Lung microvascular endothelial cell (primary cell): ENCODE measurements at regions not wholly inside any gene's neighbourhood (a gene's known extent, or its start where the extent isn't known, plus 50 kb on each side); places are given as distances from the start of the nearest gene placed in this dataset.

Experiments used
- DNase-seq, 2 donors: peaks; one replicate each; pipeline versions ENCODE4 v3.0.0 to v3.0.0-alpha.2; 2010; ENCODE audit warnings: low read depth in 2 of 2

GRCh38 chr21:32184065-32184464, 94.8 kb downstream of the MIS18A start:
- no peak for DNase-seq

- no peak for DNase-seq
These were observed 95.5 kb downstream of the MIS18A start for GRCh38 chr21:32183396-32183795.

GRCh38 chr21:32182449-32182848, 96.4 kb downstream of the MIS18A start:
- DNase-seq, result no peak

- DNase-seq, result no peak
These were observed 97.4 kb downstream of the MIS18A start for GRCh38 chr21:32181457-32181856.

- DNase-seq, result no peak
These were observed 104.0 kb downstream of the MIS18A start for GRCh38 chr21:32174819-32175218.

- DNase-seq, result peak in 1 of 2 donors; percentile 64
These were observed 105.6 kb downstream of the MIS18A start for GRCh38 chr21:32173121-32173724.

GRCh38 chr21:32172106-32172505, 106.7 kb downstream of the MIS18A start:
- DNase-seq, result peak in 1 of 2 donors; percentile 88

GRCh38 chr21:32167513-32167912, 111.3 kb downstream of the MIS18A start:
- no peak for DNase-seq

- no peak for DNase-seq
These were observed 115.5 kb downstream of the MIS18A start for GRCh38 chr21:32163386-32163785.

GRCh38 chr21:32162727-32163320, 116.0 kb downstream of the MIS18A start:
- no peak for DNase-seq

GRCh38 chr21:32155226-32155625, 123.6 kb downstream of the MIS18A start:
- no peak for DNase-seq

GRCh38 chr21:32147041-32147440, 131.8 kb downstream of the MIS18A start:
- DNase-seq, result no peak

GRCh38 chr21:32144851-32145250, 134.0 kb downstream of the MIS18A start:
- DNase-seq, result no peak

- no peak for DNase-seq
These were observed 135.5 kb downstream of the MIS18A start for GRCh38 chr21:32143241-32143939.

- DNase-seq, result no peak
These were observed 137.6 kb downstream of the MIS18A start for GRCh38 chr21:32141318-32141633.

GRCh38 chr21:32140604-32141317, 138.1 kb downstream of the MIS18A start:
- no peak for DNase-seq

- no peak for DNase-seq
These were observed 138.7 kb downstream of the MIS18A start for GRCh38 chr21:32140151-32140550.

- no peak for DNase-seq
These were observed 140.2 kb downstream of the MIS18A start for GRCh38 chr21:32138658-32139057.

GRCh38 chr21:32137931-32138330, 140.9 kb downstream of the MIS18A start:
- no peak for DNase-seq

GRCh38 chr21:32137266-32137665, 141.6 kb downstream of the MIS18A start:
- DNase-seq, result peak in 1 of 2 donors; percentile 7

- no peak for DNase-seq
These were observed 142.3 kb downstream of the MIS18A start for GRCh38 chr21:32136546-32136945.
